HG03439 (cell line): ENCODE measurements at regions not wholly inside any gene's neighbourhood (a gene's known extent, or its start where the extent isn't known, plus 50 kb on each side); places are given as distances from the start of the nearest gene placed in this dataset.
A peak's percentile ranks its signal among the peaks of the same experiment; 100 is the strongest.
"Not testable (repeated sequence)": the region's sequence is repeated elsewhere in the genome, so short reads cannot be mapped to it uniquely, and the experiment has no call there.

ENCODE experiments used
- ATAC-seq: cut with Tn5 transposase; IDR thresholded peaks from one replicate; pipeline ENCODE4 v1.9.1; 2021; ENCODE audit warnings: mild to moderate bottlenecking, moderate library complexity; ENCODE audit not compliant: unreplicated experiment

DNA sequence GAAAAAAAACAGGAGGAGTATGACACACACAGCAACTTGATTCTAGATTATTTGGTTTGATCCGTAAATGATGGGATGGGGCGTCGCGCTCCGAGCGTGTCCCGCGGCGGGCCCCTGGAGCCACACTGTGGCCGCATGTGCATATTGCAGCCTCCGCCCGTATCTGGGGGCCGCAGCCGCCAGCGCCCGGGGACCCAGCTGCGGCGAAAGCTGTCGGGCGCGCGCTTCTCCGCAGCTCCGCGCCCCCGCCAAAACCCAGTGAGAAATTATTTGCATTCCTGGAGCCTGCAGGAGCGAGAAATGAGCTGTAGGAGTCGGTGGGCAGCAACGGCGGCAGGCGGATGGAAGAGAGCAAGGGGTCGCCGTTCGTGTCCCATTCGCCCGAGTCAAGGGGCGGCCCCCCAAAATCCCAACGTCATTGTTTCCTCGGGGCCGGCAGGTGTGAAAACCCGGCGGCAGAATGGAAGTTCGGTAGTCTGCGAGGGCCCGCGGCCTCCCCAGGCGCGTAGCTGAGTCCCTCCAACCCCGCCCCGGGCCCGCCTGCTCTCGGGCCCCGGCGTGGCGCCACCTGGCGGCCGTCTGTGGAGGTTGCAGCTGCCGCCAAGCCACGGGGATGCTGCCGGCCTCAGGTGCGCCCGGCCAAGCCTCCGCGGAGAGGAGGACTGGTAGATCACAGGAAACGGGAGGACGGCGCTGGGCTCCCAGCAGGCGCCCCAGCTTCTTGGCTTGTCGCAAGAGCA, 86.8 kb downstream of the FAM72B start:
- peak; percentile 94 for ATAC-seq

DNA sequence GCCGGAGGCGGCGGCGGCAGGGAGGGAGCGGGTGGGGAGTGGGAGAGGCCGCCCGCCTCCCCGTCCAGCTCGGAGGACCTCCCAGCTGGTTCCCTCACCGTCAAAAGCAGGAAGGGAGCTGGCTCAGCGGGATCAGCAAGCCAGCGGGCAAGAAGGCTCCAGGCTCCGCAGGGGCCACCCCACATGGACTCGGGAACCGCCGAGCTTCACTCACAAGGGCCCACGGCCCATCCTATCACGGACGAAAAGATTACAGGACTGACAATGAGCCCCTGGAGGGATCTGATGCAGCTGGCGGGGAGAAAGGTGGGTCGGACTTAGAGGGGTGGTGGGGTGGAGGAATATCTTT, 86.3 kb downstream of the FAM72B start:
- not testable (repeated sequence) for ATAC-seq

DNA sequence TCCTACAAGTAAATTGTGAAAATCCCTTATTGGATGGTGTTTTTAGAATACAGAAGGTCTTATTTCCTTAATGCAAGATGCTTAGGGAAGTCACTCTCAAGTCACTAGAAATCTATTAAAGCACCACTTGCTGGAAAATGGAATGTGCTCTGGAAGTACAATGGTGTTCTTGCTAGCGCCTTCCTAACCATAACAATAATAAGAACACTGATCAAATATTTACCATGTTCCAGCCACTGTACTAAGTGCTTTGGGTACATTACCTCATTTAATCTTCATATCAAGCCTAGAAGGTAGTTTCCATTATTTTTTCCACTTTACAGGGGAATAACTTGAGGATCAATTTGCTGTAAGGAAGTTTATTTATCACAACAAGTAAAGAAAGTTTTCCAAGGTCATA, 75.1 kb downstream of the FAM72B start:
- ATAC-seq, result not testable (repeated sequence)

DNA sequence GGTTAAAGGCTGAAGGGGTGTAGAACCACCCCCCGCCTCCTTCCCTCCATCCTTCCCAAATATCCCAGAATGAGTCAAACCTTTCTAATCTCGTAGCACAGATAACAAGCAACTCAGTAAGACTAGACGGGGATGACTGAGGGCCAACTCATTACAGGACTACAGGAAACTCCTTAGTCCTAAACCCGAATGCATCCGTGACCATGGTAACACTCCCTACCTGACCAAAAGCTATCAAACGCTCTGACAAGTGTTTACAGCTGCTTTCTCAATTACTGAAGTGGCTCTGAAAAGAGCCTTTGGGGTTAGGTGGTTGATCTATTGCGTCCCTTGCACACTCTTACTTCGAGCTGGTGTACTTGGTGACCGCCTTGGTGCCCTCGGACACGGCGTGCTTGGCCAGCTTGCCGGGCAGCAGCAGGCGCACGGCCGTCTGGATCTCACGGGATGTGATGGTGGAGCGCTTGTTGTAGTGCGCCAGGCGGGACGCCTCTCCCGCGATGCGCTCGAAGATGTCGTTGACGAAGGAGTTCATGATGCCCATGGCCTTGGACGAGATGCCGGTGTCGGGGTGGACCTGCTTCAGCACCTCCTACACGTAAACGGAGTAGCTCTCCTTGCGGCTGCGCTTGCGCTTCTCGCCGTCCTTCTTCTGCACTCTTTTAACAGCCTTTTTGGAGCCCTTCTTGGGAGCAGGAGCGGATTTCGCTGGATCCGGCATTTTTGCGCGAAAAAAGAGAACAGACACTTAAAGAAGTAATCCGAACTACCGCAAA, 67.4 kb downstream of the FAM72B start:
- ATAC-seq, result not testable (repeated sequence)

DNA sequence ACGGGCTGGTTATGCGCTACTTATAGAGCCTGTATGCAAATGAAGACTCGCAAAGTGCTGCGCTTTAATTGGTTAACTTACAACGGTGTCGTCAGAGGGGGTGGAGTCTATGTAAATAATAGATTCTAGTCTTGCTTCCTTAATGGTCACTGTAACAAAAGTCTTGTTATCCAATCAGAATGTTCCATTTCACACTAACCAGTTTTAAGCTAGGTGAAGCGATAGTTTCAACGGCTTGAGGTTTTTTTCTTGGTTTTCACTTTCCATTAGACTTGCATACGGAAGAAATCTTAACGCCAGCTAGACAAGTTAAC, 66.9 kb downstream of the FAM72B start:
- not testable (repeated sequence) for ATAC-seq

DNA sequence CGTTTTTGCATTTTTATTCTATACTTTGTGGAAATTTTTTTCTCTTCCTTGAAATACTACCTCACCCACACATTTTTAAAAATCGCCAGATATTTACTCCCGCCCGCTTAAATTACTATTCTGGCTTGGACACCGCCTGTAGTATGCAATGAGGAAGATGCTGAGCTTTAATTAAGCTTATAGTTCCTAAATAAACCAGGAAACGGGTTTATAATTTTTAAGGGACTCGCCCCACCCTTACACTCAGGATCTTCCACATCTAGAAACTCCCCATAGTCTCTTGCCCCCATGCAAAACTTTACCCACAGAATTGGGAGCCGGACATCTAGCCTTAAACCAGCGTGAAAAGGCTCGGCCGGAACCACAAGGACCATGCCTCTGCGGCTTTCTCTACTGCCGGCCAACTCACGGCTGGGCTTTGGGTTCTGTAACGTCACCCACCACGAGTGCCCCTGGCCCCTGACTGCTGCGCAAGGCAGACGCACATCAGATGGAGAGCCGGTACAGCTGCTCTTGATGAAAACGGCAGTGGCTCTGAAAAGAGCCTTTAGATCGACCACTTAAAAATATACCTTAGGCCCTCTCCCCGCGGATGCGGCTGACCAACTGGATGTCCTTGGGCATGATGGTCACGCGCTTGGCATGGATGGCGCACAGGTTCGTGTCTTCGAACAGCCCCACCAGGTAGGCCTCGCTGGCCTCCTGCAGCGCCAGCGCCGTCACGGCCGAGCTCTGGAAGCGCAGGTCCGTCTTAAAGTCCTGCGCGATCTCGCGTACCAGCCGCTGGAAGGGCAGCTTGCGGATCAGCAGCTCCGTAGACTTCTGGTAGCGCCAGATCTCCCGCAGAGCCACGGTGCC, 66.3 kb downstream of the FAM72B start:
- not testable (repeated sequence) for ATAC-seq
